DMS53 treated with DMSO at 0.1 percent for 48 hours (cell line): ENCODE measurements at regions not wholly inside any gene's neighbourhood (a gene's known extent, or its start where the extent isn't known, plus 50 kb on each side); places are given as distances from the start of the nearest gene placed in this dataset.

Experiments used
- DNase-seq: peaks from one replicate; lab custom pipeline; 2025; ENCODE audit not compliant: unreplicated experiment; lab: John Stamatoyannopoulos, UW

DNA sequence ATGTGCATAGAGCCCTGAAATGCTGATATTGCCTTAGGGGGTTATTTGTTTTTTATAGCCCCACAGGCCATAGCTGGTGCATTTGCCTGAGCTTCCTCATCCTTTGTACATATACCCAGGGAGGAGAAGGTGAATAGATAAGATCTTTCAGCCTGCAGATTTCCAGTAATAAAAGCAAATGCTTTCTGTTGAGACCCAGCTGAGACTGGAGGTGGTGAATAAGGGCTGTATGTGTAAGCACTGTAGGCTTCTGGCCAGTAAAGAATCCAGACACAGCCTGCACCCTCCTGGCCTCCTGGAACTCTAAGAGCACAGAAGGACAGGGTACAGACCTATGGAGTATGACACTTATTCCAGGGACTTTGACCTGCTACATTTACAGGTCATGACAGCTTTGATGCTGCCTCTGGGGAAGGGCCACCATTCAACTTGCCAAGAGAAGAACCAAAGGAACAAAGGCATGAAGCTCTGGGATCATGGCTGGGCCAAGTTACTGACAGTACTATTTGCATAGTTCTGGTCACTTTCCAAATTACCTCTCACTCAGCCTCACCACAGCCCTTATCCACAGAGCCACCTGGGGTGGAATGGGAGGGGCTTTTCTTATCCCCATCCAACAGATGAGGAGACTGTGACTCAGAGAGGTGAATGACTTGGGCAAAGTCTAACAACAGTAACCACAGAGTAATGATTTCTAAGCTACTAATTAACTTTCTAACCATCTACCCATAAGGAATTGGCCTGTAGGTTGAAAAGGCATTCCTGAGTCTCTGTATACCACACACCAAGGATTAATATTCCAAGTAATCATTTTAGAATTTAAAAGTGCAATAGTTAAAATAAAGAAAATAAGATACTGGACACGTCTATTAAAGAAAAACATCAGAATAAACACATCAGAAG, 604.5 kb upstream of the KLF4 start:
- DNase-seq = peak; percentile 7

DNA sequence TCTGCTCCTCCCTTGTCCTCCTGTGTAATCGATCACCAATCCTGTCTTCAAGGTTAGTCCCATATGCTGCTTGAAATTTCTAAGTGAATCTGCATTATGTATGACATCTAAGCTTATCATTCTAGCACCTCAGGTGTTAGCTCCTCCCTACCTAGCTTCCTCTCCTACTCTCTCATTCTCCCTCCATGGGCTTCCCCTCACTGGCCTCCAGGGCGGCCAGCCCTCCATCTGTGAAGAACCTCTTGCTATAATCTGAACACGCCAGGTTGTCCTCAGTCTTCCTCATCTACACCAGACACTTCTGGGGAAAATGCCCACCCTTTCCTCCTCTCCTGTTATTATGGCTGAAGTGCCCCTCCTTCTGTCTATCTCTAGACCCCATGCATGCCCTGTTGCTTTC, 599.3 kb upstream of the KLF4 start:
- no peak for DNase-seq

DNA sequence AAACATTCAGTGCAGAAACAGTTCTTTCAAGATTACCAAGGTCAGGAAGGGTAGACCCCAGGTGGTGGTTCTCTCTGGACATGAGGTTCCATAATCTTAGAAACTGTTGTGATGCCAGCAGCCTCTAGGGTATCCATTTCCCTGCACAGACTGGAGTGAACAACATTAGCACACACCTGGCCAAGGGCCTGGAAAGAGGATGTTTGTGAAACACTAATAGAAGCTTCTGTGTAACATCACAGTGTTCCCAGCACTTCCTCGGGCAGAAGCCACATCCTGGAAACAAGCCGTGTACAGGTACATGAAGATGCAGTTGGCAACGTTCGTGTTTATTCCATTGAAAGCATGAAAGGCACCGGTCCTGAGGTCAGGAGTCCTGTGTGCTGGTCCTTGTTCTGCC, 598.2 kb upstream of the KLF4 start:
- peak; percentile 43 for DNase-seq

DNA sequence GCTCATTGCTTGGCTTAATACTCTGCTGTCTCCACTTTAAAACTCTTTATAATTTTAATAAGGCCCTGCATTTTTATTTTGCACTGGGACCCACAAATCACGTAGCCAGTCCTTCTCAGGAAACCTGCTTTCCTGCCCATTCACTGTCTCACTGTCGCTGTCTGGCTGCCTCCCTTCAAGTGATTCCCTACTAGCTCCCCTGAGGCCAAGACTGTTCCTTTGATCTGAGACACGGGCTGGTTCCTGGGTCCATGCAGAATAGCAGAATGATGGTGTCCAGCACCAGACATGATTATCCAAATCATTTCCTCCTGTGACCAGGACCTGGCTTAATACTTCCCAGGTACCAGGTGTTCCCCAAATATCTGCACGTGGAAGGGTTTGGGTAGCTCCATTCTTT, 597.1 kb upstream of the KLF4 start:
- DNase-seq = no peak

DNA sequence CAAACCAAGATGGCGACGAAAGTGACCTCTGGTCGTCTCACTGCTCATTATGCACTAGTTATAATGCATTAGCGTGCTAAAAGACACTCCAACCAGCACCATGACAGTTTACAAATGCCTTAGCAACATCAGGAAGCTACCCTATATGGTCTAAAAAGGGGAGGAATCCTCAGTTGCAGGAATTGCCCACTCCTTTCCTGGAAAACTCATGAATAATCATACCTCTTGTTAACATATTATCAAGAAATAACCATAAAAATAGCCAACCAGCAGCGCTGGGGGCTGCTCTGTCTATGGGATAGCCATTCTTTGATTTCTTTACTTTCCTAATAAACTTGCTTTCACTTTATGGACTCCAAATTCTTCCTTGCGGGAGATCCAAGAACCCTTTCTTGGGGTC, 595.7 kb upstream of the KLF4 start:
- no peak for DNase-seq

DNA sequence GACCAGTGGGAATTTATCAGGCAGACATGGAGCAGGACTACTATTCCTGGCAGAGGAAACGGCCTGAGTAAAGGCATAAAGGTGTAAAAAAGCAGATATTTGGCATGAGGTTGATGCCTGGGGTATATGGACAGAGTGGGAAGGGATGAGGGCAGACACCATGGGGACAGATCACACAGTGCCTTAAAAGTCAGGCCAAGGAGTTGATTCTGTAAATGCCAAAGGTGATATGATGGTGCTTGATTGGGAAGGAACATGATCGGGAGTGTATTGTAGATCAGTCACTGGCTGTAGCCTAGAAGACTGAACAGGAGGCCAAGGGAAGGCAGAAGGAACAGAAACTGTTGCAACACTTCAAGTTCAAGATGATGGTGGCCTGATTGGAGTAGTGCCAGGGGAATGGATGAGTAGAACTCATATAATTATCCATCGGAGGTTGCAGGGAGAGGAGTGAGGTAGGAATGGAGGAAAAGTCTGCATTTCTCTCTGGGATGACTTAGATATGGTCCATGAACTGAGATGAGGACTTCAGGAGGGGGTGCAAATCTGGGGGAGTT, 594.3 kb upstream of the KLF4 start:
- DNase-seq = no peak

DNA sequence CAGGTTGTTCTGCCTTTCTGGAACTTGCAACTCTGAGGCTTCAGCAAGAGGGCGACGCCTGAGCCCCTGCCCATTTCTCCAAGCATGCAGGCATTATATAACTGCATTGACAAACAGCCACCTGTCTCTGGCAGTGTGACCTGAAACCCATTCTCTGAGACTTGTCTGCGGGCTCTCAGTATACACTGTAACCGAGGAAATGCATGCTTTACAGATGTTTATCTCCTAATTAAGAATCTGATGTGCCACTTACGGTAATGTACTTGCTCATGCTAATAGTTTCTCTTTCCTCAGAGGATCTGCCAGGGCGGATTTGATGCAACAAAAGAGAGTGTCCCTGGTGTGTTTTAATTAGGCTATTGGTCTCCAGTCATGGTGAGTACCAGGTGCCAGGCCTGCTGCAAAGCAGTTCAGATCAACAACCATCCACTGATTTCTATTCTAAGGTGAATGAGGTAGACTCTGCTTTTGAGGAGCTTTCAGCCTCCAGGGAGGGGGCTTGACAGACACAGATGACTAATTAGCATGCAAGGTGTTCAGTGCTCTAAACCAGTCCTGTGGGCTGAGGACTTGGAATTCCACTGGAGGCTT, 593.7 kb upstream of the KLF4 start:
- no peak for DNase-seq

DNA sequence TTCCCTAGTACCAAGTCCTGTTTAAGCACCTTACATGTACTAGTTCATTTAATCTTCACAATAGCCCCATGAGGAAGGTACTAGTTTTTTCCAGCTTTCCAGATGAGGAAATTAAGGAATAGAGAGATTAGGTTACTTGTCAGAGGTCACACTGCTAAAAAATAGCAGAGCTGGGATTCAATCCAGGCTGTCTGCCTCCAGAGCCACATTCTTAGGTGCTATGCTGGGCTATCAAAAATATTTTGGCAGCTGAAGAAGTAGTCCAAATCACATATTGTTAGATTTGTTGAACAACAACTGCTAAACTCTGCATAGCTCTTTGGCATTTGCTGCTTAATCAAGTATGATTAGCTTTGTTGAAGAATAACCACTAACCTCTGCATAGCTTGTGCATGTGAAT, 591.5 kb upstream of the KLF4 start:
- no peak for DNase-seq

DNA sequence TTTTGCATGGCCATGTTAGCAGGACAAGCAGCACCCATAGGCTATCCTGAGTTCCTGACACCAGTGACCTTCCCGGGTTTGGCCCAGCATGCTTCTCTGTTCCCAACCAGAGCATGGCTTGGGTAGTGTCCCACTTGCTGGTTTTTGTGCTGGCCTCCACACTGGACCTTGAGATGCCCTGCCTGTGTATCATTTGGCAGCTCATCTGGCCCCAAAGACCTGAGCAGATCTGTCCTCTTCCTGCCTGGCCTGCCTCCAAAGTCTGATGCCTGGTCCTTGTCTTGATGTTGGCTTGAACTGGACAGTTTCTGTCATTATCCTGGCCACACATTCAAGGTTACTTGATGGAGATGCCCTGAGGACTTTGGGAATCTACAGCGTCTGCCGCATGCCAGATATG, 590.7 kb upstream of the KLF4 start:
- DNase-seq = no peak

DNA sequence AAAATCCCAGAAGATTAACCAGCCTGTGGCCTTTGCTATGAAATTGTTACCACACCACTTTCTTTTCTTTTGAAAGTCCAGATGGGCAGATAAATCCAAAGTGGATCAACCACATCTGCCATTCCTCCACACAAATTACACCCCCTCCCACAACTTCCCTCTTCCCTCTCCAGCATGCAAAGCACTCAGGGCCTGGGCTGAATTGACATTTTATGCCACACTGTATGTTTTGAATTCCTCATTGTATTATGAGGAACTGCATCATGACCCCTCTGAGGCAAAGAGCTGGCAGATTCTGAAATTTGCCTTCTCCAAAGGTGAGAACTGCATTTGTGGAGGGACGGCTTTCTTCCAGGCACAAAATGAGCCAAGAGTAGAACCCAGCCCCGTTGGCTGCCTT, 589.2 kb upstream of the KLF4 start:
- no peak for DNase-seq

DNA sequence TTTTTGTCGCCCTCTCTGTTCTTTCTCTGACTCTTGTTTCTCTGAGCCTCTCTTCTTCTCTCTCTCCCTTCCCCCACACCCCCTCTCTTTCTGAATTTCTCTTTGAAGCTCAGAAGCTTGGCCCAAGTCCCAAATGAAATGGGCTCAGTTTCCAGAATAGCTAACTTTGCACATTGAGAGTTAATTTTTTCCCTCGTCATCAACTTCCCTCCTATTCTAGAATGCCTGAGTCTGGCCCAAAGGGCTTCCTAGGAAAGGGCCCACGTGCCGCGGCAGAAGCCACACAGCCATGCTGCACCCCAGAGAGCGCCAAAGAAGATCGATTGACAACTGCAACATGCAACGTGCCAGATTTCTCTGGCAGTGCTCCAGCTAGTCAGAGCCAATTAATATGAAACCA, 588.8 kb upstream of the KLF4 start:
- no peak for DNase-seq

DNA sequence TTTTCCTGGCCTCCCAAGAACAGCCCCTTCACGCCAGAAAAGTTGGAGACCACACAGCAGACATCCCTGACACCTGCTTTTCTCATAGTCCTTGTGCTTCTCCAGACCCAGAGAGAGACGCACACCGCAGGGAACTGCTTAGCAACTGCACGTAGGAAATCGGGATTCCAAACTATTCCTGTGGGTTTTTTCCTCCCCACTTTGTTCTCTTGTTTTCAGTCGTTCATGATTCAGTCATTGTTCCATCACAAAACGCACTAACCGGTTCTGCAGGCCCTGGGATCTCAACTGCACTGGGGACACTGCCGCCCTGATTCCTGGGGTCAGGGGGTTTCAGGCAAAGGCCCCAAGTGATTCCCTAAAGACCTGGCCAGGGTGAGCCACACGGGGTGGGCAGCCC, 588.0 kb upstream of the KLF4 start:
- no peak for DNase-seq

DNA sequence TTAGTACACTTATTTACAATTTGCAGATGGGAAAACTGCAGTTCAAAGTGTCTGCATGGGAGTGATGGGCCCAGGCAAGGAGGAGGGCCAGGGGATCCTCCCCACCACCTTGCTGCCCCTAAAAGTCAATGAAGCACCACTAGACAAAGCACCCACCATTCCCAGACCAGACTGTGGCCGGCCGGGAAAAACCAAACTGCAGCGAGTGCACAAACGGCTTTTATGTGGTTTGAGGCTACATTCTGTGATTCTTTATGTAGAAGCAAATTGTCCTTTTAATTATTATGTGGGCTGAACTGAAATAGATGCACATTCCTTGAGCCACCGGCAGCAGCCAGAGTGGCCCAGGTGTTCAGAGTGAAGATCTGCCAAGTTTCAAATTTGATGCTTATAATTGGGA, 585.3 kb upstream of the KLF4 start:
- DNase-seq = no peak

DNA sequence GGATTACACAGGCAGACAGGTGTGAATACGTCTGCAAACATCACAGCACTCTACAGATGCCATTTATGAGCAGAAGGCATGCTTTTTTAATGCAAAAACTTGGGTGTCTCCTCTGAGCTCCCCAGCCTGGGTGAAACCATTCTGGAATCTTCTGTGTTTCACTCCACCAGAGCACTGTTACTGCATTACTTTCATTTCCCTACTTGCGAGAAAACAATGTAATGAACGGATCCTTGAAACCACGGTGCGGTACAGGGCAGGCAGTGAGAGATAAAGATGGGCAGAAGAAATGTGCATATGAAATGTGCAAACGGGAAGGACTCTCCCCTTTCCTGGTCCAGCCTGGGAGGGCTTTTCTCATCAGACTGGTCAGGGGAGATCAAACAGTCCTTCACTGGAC, 584.3 kb upstream of the KLF4 start:
- peak; percentile 47 for DNase-seq

DNA sequence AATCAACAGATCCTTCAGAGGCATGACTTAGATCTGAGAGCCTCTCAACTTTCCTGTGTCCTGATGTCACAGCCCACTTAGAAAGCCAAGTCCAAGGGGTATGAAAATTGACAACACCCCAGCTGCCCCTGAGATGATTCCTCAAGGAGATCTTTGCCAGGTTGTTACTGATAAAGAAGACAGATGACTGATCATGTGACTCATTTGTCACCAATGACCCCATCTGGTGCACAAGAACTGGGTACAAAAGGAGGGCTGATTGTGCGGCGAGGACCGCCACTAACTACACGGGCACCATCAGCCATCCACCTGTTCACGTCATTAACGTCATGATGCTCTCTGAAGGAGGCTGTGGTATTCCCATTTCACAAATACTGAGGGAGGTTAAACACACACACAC, 583.2 kb upstream of the KLF4 start:
- DNase-seq = no peak

DNA sequence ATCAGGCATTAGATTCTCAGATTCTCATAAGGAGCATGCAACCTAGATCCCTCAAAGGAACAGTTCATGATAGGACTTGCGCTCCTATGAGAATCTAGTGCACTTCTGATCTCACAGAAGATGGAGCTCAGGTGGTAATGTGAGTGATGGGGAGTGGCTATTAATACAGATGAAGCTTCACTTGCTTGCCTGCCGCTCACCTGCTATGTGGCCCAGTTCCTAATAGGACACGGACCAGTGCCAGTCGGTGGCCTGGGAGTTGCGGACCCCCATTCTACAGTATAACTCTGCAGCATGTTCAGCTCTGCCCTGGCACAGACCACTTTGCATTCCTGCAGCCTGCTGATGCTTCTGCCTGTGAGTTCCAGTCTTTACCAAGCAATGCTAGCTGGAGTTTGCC, 581.3 kb upstream of the KLF4 start:
- DNase-seq = no peak

DNA sequence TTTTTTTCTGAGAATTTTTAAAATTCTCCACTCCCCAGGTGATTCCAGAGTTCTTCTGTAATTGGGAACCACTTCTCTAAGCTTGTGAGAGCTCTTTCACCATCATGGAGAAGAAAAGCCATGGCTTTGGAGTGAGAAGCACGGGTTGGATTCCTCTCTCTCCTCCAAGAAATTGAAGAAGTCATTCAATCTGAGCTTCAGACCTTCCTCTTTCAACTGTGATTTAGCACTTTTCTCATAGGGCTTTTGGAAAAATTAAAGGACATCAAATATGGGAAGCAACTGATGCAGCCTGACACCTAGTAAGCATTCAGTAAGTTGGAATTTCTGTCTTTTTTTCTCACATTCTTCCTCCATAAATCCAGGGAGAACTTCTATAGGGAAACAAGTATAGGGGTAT, 580.4 kb upstream of the KLF4 start:
- no peak for DNase-seq

DNA sequence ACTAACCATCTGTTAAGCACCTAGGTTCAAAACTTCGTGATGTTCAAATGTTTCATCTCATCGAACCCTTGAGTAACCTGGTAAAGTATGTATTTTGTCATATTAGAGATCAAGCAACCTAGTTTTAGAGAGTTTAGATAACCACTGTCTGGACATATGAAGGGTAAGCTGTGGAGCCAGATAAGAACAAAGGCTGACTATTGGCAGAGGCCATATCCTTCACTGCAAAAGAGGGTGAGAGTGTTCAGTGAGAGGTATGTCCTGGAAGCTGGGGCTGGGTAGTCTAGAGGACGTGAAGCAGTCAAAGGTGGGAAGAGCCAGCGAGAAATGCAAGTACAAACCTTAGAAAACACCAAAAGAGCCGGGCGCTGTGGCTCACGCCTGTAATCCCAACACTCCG, 573.1 kb upstream of the KLF4 start:
- no peak for DNase-seq

DNA sequence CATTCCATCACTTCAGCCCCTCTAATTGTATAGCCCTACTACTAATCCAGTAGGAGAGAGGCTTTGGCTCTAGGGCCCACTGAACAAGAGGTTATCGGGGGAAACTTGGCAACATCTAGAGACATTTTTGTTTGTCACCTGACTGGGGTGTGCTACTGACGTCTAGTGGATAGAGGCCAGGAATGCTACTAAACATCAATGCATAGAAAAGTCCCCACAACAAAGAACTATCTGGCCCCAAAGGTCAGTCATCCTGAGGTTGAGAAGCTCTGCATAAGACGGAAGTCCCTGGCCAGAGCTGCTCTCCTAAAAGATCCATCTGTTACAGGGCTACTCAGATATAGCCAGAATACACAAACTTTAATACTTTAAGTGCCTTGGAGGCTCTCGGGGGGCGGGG, 570.6 kb upstream of the KLF4 start:
- DNase-seq = no peak

DNA sequence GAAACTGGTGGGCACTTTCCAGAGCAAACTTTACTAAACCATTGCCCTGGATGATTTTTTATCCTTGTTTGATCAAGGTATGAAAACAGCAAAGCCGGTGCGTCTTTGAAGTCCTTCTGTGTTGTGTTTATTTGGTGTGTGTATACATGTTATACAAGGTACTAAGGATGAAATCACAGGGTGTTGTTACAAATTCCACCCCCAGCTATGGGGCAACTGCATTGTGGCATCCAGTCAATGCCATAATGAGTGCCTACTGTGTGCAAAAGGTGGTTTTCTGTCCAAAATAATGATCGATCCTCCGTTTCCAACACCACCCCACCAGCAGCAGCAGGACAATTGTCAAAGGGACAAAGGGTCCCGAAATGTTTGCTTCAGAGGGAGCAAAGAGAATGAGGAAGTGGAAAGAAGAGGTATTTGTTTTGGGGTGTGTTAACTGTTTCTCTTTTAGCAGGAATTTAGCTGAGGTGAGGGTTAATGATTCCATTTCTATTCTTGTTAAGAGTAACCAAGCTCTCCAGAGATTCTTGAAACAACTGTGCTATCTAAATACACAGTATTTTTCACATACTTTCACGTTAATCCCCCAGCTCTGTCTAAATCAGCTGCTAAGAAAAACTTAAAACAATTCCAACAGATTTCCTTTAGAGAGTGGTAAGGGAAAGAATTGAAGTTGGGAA, 568.7 kb upstream of the KLF4 start:
- no peak for DNase-seq

DNA sequence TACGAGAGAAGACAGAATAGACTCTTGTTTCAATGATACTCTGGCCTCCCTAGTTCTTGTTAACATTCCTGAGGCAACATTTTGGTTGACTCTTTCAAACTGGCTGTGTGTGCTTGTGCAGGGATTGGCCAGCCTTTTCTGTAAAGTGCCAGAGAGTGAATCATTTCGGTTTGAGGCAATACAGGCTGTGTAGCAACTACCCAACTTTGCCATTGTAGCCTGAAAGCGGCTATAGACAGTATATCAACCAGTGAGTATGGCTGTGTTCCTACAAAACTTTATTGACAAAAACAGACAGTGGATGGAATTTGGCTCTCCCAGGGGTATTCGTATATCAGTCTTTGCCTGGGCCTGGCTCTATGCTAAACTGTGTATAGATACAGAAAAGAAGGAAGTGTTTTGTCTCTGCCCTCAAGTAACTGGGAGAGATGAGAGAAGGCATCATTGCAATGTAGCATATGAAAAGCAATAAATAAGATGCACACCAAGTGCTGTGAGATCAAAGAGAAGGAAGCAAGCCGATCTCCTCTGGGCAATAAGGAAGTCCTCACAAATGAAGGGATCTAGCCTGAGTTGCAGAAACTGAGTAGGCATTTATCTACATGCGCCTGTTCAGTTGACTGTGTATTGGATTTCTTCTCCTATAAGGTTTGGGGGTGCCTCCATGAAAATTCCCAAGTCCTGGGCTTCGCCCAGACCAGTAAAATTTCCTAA, 568.0 kb upstream of the KLF4 start:
- DNase-seq = no peak
